ENCODE measurements at regions not wholly inside any gene's neighbourhood (a gene's known extent, or its start where the extent isn't known, plus 50 kb on each side); places are given as distances from the start of the nearest gene placed in this dataset.
"Not testable (repeated sequence)": the region's sequence is repeated elsewhere in the genome, so short reads cannot be mapped to it uniquely, and the experiment has no call there.

DNA sequence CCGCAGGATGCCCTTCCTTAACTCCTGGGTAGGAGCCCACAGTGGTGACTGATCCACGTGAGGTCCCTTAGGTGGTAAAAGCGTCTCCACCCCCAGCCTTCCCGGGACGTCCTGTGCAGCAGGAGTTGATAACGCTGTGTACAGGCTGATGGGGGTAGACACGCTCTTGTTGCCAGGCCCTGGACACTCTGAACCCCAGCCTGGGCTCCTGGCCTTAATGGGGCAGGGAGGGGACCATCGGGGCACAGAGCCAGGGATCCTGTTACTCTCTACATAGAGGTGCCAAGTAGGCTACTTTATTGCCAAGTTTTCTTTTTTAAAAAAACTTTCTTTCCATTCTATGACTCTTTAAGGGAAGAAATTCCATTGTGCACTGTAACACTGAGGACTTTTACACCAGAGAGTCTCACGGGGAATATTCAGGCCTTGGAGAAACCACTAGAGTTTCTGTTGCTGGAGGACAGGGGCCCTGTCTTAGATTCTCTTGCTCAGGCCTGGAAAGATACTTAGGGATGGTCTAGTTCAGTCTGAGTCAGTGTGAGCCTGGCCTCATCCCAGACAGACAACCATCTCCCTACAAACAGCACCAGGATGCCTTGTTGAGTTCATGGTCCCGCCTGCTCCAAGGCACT is 104.3 kb upstream of the RNU6-1 start:
- peak in 3 of 56 donors; percentile 15 to 33 (median 18) for DNase-seq

DNA sequence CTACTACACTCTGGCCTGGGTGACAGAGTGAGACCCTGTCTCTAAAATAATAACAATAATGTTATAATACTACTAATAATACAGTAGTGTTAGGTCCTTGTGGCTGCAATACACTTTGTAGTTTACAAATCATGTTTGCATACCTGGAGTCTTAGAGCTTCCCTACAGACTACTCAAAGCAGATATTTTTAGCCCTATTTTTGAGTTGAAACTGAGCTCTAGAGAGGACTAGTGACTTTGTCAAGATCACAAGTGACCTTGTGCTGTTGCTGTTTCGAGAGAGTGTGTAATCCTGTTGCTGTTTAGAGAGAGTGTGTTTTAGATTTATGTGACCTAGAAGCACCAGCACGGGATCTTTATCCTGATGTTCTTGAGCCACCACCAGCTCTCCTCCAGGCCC is 105.3 kb upstream of the RNU6-1 start:
- DNase-seq = no peak

- DNase-seq = peak in 3 of 56 donors; percentile 1 to 13 (median 6)
Measured at GRCh38 chr15:67945951-67946700, 106.3 kb upstream of the RNU6-1 start.

- no peak for DNase-seq
Measured at GRCh38 chr15:67946701-67947100, 106.9 kb upstream of the RNU6-1 start.

DNA sequence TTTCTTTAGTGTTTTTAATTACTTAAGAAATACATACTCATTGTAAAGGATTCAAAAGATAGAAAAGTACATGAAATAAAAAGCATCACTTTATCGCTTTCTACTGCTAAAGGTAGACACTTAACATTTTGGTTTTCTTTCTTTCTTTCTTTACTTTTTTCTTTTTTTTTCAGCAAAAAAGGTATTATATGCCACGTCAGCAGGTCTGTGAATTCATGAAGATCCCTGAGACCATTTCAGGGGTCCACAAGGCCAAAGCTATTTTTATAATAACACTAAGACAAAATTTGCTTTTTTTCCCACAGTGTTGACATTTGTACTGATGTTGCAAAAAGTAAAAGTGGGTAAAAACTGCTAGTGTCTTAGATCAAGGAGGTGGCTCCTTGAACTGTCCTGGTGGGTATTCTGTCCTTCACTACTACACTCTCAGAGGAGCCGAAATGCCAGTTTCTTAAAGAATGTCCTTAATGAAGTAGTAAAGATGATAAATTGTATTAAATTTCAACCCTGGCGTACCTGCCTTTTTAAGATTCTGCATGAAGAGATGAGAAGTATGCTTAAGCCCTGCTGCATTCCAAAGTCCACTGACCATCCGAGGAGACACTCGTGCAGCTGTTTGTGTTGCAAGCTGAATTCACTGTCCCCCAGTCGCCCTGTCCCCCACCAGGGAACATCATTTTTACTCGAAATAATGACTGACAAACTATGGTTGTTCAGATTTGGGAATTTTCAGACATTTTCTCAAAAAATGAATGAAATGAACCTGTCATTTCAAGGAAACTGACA is 106.7 kb upstream of the PIAS1 start:
- DNase-seq = no peak

- no peak for DNase-seq
Measured at GRCh38 chr15:67948215-67948614, 105.9 kb upstream of the PIAS1 start.

GRCh38 chr15:67951187-67951586 is 102.9 kb upstream of the PIAS1 start:
- DNase-seq = not testable (repeated sequence)

DNA sequence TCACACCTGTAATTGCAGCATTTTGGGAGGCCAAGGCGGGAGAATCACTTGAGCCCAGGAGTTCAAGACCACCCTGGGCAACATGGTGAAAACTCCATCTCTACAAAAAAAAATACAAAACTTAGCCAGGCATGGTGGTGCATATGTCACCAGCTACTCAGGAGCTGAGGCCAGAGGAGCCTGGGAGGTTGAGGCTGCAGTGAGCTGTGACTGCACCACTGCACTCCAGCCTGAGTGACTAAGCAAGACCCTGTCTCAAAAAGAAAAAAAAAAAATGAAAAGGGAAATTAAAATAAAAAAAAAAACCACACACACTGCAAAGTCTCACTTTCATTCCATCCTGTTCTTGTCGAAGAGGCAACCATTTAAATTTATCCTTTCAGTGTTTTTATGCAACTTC is 100.8 kb upstream of the PIAS1 start:
- no peak for DNase-seq

- no peak for DNase-seq
Measured at GRCh38 chr15:67955252-67955651, 98.9 kb upstream of the PIAS1 start.

- no peak for DNase-seq
Measured at GRCh38 chr15:67957435-67958132, 96.5 kb upstream of the PIAS1 start.

DNA sequence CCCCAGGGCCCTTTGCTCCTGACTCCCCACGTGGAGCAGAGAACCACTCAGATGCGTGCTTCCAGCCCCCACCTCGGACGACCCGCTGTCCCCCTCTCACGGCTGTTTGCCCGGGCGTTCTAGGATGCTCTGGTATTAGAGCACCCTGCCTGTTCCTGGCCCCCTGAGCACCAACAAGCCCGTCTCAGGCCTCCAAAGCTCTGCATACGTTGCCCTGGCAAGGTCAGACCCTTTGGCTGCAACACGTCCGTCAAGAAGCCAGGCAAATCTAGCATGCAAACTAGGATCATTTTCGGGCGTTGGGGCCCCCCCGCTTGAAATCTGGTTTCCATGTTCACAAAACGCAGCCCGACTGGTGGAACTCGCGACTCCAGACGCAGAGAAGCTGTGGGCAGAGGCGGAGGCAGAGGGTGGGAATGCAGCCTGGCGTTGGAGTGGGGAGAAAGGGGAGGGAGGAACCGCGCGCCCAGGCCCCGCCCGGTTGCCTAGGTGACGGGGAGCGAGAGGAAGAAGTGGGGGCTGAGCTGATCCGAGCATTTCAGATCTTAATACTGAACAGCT is 86.2 kb upstream of the PIAS1 start:
- peak in 52 of 56 donors; percentile 3 to 93 (median 64) for DNase-seq

DNA sequence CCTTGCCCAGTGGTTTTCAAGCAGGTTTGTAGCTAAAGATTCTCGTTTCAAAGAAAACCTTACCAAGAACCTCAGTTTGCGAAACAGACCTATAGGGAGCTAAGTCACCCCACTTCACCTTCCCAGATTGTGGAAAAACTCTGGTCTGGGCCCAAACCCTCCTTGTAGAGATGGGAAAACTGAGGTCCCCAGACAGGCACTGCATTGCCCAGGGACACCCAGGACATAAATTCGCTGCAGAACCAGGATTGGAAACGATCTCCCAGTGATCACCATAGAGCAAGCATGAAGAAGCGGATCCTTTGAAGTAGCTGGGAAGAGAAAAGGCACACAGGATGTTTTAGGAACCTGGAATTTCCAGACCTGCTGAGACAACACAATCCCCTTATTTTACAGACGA is 85.6 kb upstream of the PIAS1 start:
- no peak for DNase-seq

DNA sequence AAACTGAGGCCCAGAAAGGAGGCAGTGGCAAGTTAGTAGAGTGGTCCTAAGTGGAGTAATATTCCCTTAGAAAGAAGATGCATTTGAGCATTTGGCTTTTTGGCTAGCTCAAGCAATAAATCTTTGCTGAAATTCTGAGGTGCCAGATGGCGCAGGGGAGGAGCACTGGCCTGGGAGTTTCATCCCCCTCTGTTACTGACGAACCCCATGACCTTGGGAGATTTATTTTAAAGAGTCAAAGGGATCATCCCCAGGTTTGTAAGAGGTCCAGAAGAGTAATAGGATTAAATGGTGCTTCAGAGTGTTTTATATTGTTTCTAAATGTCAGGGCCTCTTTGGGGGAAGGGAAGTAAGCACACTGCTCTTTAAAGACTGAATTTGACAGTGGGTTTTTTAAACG is 85.1 kb upstream of the PIAS1 start:
- DNase-seq = no peak

DNA sequence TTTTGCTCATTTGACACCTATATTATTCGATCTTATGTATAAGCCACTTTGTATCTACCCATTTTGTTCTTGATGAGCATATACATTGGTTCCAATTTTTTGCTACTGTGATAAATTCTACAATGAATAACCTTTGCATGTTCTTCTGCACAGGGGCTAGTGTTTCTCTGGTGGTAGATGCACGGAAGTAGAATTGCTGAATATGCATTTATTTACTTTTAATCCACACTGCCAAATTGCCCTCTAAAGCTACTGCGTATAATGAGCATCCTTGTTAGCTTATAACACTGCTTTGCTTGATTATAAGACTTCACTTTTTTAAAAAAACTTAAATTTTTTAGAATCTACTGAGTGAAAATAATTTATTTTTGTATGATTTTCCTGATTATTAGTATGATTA is 84.2 kb upstream of the PIAS1 start:
- DNase-seq = no peak

DNA sequence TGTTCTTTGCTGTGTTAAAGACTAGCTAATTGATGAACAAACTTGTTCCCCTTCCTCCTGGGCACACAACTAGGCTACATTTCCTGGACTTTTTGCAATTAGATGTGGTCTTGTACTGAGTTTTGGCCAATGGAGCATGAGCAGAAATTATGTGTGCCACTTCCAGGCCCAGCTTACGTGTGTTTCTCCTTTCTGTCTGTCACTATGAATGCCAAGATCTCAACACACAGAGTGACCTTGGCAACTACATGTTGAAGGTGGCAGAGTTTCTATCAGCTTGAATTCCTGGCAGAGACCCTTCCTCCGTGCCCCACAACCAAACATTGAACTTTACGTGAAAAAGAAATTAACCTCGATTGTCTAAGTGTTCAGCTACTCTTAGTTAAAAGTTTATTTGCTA is 81.7 kb upstream of the PIAS1 start:
- DNase-seq = no peak

DNA sequence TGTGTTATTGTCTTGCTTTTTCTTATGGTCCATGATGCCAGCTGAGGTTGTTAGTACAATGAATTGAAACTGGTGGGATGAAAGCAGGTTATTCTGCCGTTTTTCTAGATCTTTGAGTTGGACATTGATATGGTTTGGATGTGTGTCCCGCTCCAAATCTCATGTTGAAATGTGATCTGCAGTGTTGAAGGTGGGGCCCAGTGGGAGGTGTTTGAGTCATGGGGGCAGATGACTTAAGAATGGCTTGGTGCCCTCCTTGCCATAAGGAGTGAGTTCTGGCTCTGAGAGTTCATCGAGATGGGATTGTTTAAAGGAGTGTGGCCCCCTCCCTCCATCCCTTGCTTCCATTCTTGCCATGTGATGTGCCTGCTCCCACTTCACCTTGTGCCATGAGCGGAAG is 80.3 kb upstream of the PIAS1 start:
- DNase-seq = no peak

GRCh38 chr15:67976506-67977073 is 77.5 kb upstream of the PIAS1 start:
- DNase-seq = no peak

- no peak for DNase-seq
Measured at GRCh38 chr15:67977414-67978089, 76.6 kb upstream of the PIAS1 start.

GRCh38 chr15:67979281-67979680 is 74.8 kb upstream of the PIAS1 start:
- DNase-seq = no peak

GRCh38 chr15:67980171-67980570 is 73.9 kb upstream of the PIAS1 start:
- no peak for DNase-seq
